Immature natural killer cell (primary cell): ENCODE measurements at regions not wholly inside any gene's neighbourhood (a gene's known extent, or its start where the extent isn't known, plus 50 kb on each side); places are given as distances from the start of the nearest gene placed in this dataset.
"Not testable (repeated sequence)": the region's sequence is repeated elsewhere in the genome, so short reads cannot be mapped to it uniquely, and the experiment has no call there.

Experiments used
- DNase-seq, 3 donors: peaks; one replicate each; pipeline ENCODE4 v3.0.0; 2022; ENCODE audit warnings: mixed read lengths in 1 of 3
- H3K27ac Mint-ChIP-seq, 6 donors: one replicate each; pipeline ENCODE4 v1.8.0; 2020; ENCODE audit warnings: mixed read lengths in 6 of 6, mild to moderate bottlenecking in 5 of 6, inconsistent platforms in 4 of 6, moderate library complexity in 3 of 6
- H3K27me3 Mint-ChIP-seq, 3 donors: one replicate each; pipeline ENCODE4 v1.8.0; 2020 to 2021; ENCODE audit warnings: low read depth in 3 of 3, mild to moderate bottlenecking in 3 of 3, mixed read lengths in 3 of 3, moderate library complexity in 3 of 3, inconsistent platforms in 1 of 3
- H3K36me3 Mint-ChIP-seq, 3 donors: one replicate each; pipeline ENCODE4 v1.8.0; 2020; ENCODE audit warnings: mixed read lengths in 3 of 3, inconsistent platforms in 2 of 3, mild to moderate bottlenecking in 2 of 3
- H3K4me1 Mint-ChIP-seq, 2 donors: one replicate each; pipeline ENCODE4 v1.8.0; 2020; ENCODE audit warnings: inconsistent platforms in 2 of 2, mild to moderate bottlenecking in 2 of 2, mixed read lengths in 2 of 2, moderate library complexity in 1 of 2
- H3K4me3 Mint-ChIP-seq, 5 donors: one replicate each; pipeline ENCODE4 v1.8.0; 2020; ENCODE audit warnings: mild to moderate bottlenecking in 5 of 5, mixed read lengths in 5 of 5, inconsistent platforms in 3 of 5, moderate library complexity in 3 of 5
- H3K9me3 Mint-ChIP-seq, 6 donors: one replicate each; pipeline ENCODE4 v1.8.0; 2020; ENCODE audit warnings: mild to moderate bottlenecking in 6 of 6, mixed read lengths in 6 of 6, inconsistent platforms in 4 of 6, moderate library complexity in 3 of 6

- H3K9me3 Mint-ChIP-seq, H3K27ac Mint-ChIP-seq, H3K4me1 Mint-ChIP-seq, H3K27me3 Mint-ChIP-seq, DNase-seq, H3K4me3 Mint-ChIP-seq, H3K36me3 Mint-ChIP-seq: not testable (repeated sequence)
These were observed 124.1 kb upstream of the AKAP13 start for GRCh38 chr15:85256009-85256997.

GRCh38 chr15:85258062-85258445, 122.3 kb upstream of the AKAP13 start:
- not testable (repeated sequence) for H3K9me3 Mint-ChIP-seq, H3K27me3 Mint-ChIP-seq, DNase-seq, H3K36me3 Mint-ChIP-seq, H3K27ac Mint-ChIP-seq, H3K4me1 Mint-ChIP-seq, H3K4me3 Mint-ChIP-seq

- not testable (repeated sequence) for DNase-seq, H3K4me1 Mint-ChIP-seq, H3K27me3 Mint-ChIP-seq, H3K4me3 Mint-ChIP-seq, H3K9me3 Mint-ChIP-seq, H3K36me3 Mint-ChIP-seq, H3K27ac Mint-ChIP-seq
These were observed 121.7 kb upstream of the AKAP13 start for GRCh38 chr15:85258559-85259209.

- not testable (repeated sequence) for H3K9me3 Mint-ChIP-seq, H3K27ac Mint-ChIP-seq, H3K27me3 Mint-ChIP-seq, H3K4me1 Mint-ChIP-seq, H3K4me3 Mint-ChIP-seq, DNase-seq, H3K36me3 Mint-ChIP-seq
These were observed 119.9 kb upstream of the AKAP13 start for GRCh38 chr15:85260526-85260925.

GRCh38 chr15:85262461-85263055, 117.8 kb upstream of the AKAP13 start:
- not testable (repeated sequence) for H3K4me1 Mint-ChIP-seq, H3K36me3 Mint-ChIP-seq, DNase-seq, H3K9me3 Mint-ChIP-seq, H3K27me3 Mint-ChIP-seq, H3K27ac Mint-ChIP-seq, H3K4me3 Mint-ChIP-seq

- not testable (repeated sequence) for H3K27ac Mint-ChIP-seq, H3K9me3 Mint-ChIP-seq, H3K36me3 Mint-ChIP-seq, H3K4me3 Mint-ChIP-seq, H3K4me1 Mint-ChIP-seq, H3K27me3 Mint-ChIP-seq, DNase-seq
These were observed 116.5 kb upstream of the AKAP13 start for GRCh38 chr15:85263842-85264440.

- H3K4me3 Mint-ChIP-seq, DNase-seq, H3K27ac Mint-ChIP-seq, H3K27me3 Mint-ChIP-seq, H3K4me1 Mint-ChIP-seq, H3K9me3 Mint-ChIP-seq, H3K36me3 Mint-ChIP-seq: not testable (repeated sequence)
These were observed 115.7 kb upstream of the AKAP13 start for GRCh38 chr15:85264614-85265190.

- not testable (repeated sequence) for H3K9me3 Mint-ChIP-seq, H3K4me1 Mint-ChIP-seq, H3K27ac Mint-ChIP-seq, H3K36me3 Mint-ChIP-seq, DNase-seq, H3K4me3 Mint-ChIP-seq, H3K27me3 Mint-ChIP-seq
These were observed 113.1 kb upstream of the AKAP13 start for GRCh38 chr15:85267158-85267857.

GRCh38 chr15:85274315-85275050, 105.9 kb upstream of the AKAP13 start:
- no peak overlapping the region for H3K4me3 Mint-ChIP-seq
- no peaks in the 10 kb centered on the region for H3K4me1 Mint-ChIP-seq
- DNase-seq, result no peak
- H3K9me3 Mint-ChIP-seq, result no peaks in the 10 kb centered on the region
- peaks cover 0 to 6% (median 0%) of the 10 kb centered on the region in 3 donors for H3K27me3 Mint-ChIP-seq
- no peaks in the 10 kb centered on the region for H3K36me3 Mint-ChIP-seq
- H3K27ac Mint-ChIP-seq, result no peak overlapping the region

- H3K36me3 Mint-ChIP-seq, result no peaks in the 10 kb centered on the region
- H3K27me3 Mint-ChIP-seq, result peaks cover 0 to 6% (median 1%) of the 10 kb centered on the region in 3 donors
- H3K27ac Mint-ChIP-seq, result no peak overlapping the region
- H3K4me1 Mint-ChIP-seq, result no peaks in the 10 kb centered on the region
- H3K4me3 Mint-ChIP-seq, result no peak overlapping the region
- no peaks in the 10 kb centered on the region for H3K9me3 Mint-ChIP-seq
- DNase-seq, result no peak
These were observed 103.9 kb upstream of the AKAP13 start for GRCh38 chr15:85276508-85276907.

- no peaks in the 10 kb centered on the region for H3K9me3 Mint-ChIP-seq
- no peak overlapping the region for H3K27ac Mint-ChIP-seq
- no peaks in the 10 kb centered on the region for H3K4me1 Mint-ChIP-seq
- peaks cover 0 to 6% (median 1%) of the 10 kb centered on the region in 3 donors for H3K27me3 Mint-ChIP-seq
- H3K36me3 Mint-ChIP-seq, result no peaks in the 10 kb centered on the region
- no peak overlapping the region for H3K4me3 Mint-ChIP-seq
- DNase-seq, result no peak
These were observed 103.5 kb upstream of the AKAP13 start for GRCh38 chr15:85276921-85277320.

GRCh38 chr15:85277847-85278370, 102.5 kb upstream of the AKAP13 start:
- Mint-ChIP-seq H3K4me1 (no peaks in the 10 kb centered on the region), H3K36me3 (no peaks in the 10 kb centered on the region), H3K9me3 (no peaks in the 10 kb centered on the region), H3K4me3 (no peak overlapping the region), H3K27ac (no peak overlapping the region), H3K27me3 (peaks cover 1 to 6% (median 3%) of the 10 kb centered on the region in 3 donors)
- DNase-seq, result no peak

GRCh38 chr15:85280203-85280602, 100.2 kb upstream of the AKAP13 start:
- no peak overlapping the region for H3K4me3 Mint-ChIP-seq
- H3K9me3 Mint-ChIP-seq, result no peaks in the 10 kb centered on the region
- no peak for DNase-seq
- H3K4me1 Mint-ChIP-seq, result no peaks in the 10 kb centered on the region
- peaks cover 1 to 3% (median 3%) of the 10 kb centered on the region in 3 donors for H3K27me3 Mint-ChIP-seq
- H3K36me3 Mint-ChIP-seq, result no peaks in the 10 kb centered on the region
- no peak overlapping the region for H3K27ac Mint-ChIP-seq
